ENCODE measurements at regions not wholly inside any gene's neighbourhood (a gene's known extent, or its start where the extent isn't known, plus 50 kb on each side); places are given as distances from the start of the nearest gene placed in this dataset.

- TF ChIP-seq EZH2 (IDR thresholded peaks at IDR 0.05; ENCODE audit: borderline replicate concordance, insufficient read depth, low read depth, low read length, poor library complexity, severe bottlenecking) (no peak), CTCF (IDR thresholded peaks at IDR 0.05) (no peak)
Measured at GRCh38 chr2:120607506-120607905, 128.2 kb upstream of the GLI2 start.

Data from B cell (primary cell).